Putamen (tissue), 1 donor: ENCODE measurements at regions not wholly inside any gene's neighbourhood (a gene's known extent, or its start where the extent isn't known, plus 50 kb on each side); places are given as distances from the start of the nearest gene placed in this dataset.
A peak's percentile ranks its signal among the peaks of the same experiment; 100 is the strongest.

Experiments used
- DNase-seq: peaks from one replicate; pipeline ENCODE4 v3.0.0-alpha.2; 2016; ENCODE audit warnings: low spot score

GRCh38 chr6:170084166-170084730 lies 206.6 kb downstream of the DLL1 start:
- DNase-seq = no peak

GRCh38 chr6:170083236-170084051 lies 207.4 kb downstream of the DLL1 start:
- no peak for DNase-seq

GRCh38 chr6:170082531-170083187 lies 208.2 kb downstream of the DLL1 start:
- DNase-seq = no peak

GRCh38 chr6:170082067-170082466 lies 208.8 kb downstream of the DLL1 start:
- DNase-seq = no peak

- DNase-seq = no peak
These were observed 209.3 kb downstream of the DLL1 start for GRCh38 chr6:170081556-170081955.

GRCh38 chr6:170080828-170081371 lies 210.0 kb downstream of the DLL1 start:
- DNase-seq = no peak

- DNase-seq = no peak
These were observed 210.6 kb downstream of the DLL1 start for GRCh38 chr6:170080169-170080827.

- no peak for DNase-seq
These were observed 214.3 kb downstream of the DLL1 start for GRCh38 chr6:170076466-170077165.

GRCh38 chr6:170075659-170076223 lies 215.1 kb downstream of the DLL1 start:
- no peak for DNase-seq

GRCh38 chr6:170074907-170075306 lies 216.0 kb downstream of the DLL1 start:
- DNase-seq = no peak

- DNase-seq = no peak
These were observed 216.4 kb downstream of the DLL1 start for GRCh38 chr6:170074435-170074834.

- peak; percentile 52 for DNase-seq
These were observed 217.0 kb downstream of the DLL1 start for GRCh38 chr6:170073846-170074245.

GRCh38 chr6:170072246-170072645 lies 218.6 kb downstream of the DLL1 start:
- DNase-seq = no peak

GRCh38 chr6:170069611-170070010 lies 221.3 kb downstream of the DLL1 start:
- DNase-seq = no peak

- DNase-seq = no peak
These were observed 222.4 kb downstream of the DLL1 start for GRCh38 chr6:170068496-170068895.

- DNase-seq = no peak
These were observed 222.9 kb downstream of the DLL1 start for GRCh38 chr6:170067923-170068360.

- DNase-seq = no peak
These were observed 223.7 kb downstream of the DLL1 start for GRCh38 chr6:170067181-170067641.

GRCh38 chr6:170066679-170067078 lies 224.2 kb downstream of the DLL1 start:
- DNase-seq = no peak

GRCh38 chr6:170063851-170064602 lies 226.9 kb downstream of the DLL1 start:
- no peak for DNase-seq

- no peak for DNase-seq
These were observed 227.4 kb downstream of the DLL1 start for GRCh38 chr6:170063431-170063830.

GRCh38 chr6:170062915-170063241 lies 228.0 kb downstream of the DLL1 start:
- no peak for DNase-seq
